MCF 10A (cell line): ENCODE measurements at regions not wholly inside any gene's neighbourhood (a gene's known extent, or its start where the extent isn't known, plus 50 kb on each side); places are given as distances from the start of the nearest gene placed in this dataset.
A peak's percentile ranks its signal among the peaks of the same experiment; 100 is the strongest.

ENCODE experiments used
- BruUV-seq: library from RNA; stranded (reverse); fragments of 400-500 nt; replicated peaks from 2 replicates; lab custom pipeline; 2021; lab: Mats Ljungman, UMichigan
- CTCF ChIA-PET: fragments of 300-600 bp; sonication (Branson Sonifier 250); formaldehyde crosslinking; extraction: SDS; loops from one replicate; lab custom pipeline; 2021; ENCODE audit warnings: antibody characterized with exemption, inconsistent platforms; lab: Yijun Ruan, JAX
- POLR2A ChIA-PET: fragments of 300-600, 350-650 bp; sonication (Branson Sonifier 250); formaldehyde crosslinking; extraction: SDS; loops from one replicate; lab custom pipeline; 2020; ENCODE audit warnings: antibody characterized with exemption, inconsistent platforms; lab: Yijun Ruan, JAX
- DNase-seq: peaks from one replicate; pipeline ENCODE4 v3.0.0-alpha.2; 2018; ENCODE audit not compliant: unreplicated experiment
- H3K27ac Mint-ChIP-seq: one replicate; pipeline ENCODE4 v1.8.0; 2022; ENCODE audit warnings: mild to moderate bottlenecking, low read depth, mixed read lengths; ENCODE audit not compliant: unreplicated experiment
- H3K27me3 Mint-ChIP-seq: one replicate; pipeline ENCODE4 v1.8.0; 2022; ENCODE audit warnings: mixed read lengths; ENCODE audit not compliant: insufficient read depth, unreplicated experiment
- H3K36me3 Mint-ChIP-seq: one replicate; pipeline ENCODE4 v1.8.0; 2022; ENCODE audit warnings: mild to moderate bottlenecking, moderate library complexity, mixed read lengths; ENCODE audit not compliant: insufficient read depth, unreplicated experiment
- H3K4me1 Mint-ChIP-seq: one replicate; pipeline ENCODE4 v1.8.0; 2022; ENCODE audit warnings: mixed read lengths; ENCODE audit not compliant: insufficient read depth, unreplicated experiment
- H3K4me3 Mint-ChIP-seq: one replicate; pipeline ENCODE4 v1.8.0; 2022; ENCODE audit warnings: mild to moderate bottlenecking, moderate library complexity, mixed read lengths; ENCODE audit not compliant: unreplicated experiment
- H3K9me3 Mint-ChIP-seq: one replicate; pipeline ENCODE4 v1.8.0; 2022; ENCODE audit warnings: mixed read lengths; ENCODE audit not compliant: unreplicated experiment
- CTCF ChIP-seq: fragments of 200-600 bp; IDR thresholded peaks from one replicate; pipeline ENCODE4 v1.8.0; 2022; ENCODE audit warnings: antibody characterized with exemption, mild to moderate bottlenecking; ENCODE audit not compliant: unreplicated experiment
- intact Hi-C: fragments of 100-400 bp; cut with micrococcal nuclease; formaldehyde crosslinking; loops from 2 replicates; pipeline ENCODE4 v1.14.1; 2022

- Mint-ChIP-seq H3K36me3 (no peaks in the 10 kb centered on the region), H3K27ac (no peak overlapping the region), H3K27me3 (no peaks in the 10 kb centered on the region), H3K9me3 (peaks cover 7% of the 10 kb centered on the region), H3K4me1 (no peaks in the 10 kb centered on the region), H3K4me3 (no peak overlapping the region)
- intact Hi-C loops, result no loop called here
- no peak for TF ChIP-seq CTCF
- CTCF ChIA-PET, result interaction anchor here (0.6 to 1.0 kb wide), 2 partner anchors 14 to 72 kb away, joined by 3 read pairs; no protein-coding TSS in a partner anchor
- no TSS peak for BruUV-seq
- POLR2A ChIA-PET, result no interaction called here
- DNase-seq, result no peak
These were observed 149.2 kb upstream of the GHITM start for GRCh38 chr10:83990126-83990525.

GRCh38 chr10:83991986-83992753 is 147.1 kb upstream of the GHITM start:
- CTCF ChIA-PET, result interaction anchor here (0.6 to 1.0 kb wide), 7 partner anchors 8 to 964 kb away, joined by 3 to 5 read pairs (median 3); no protein-coding TSS in a partner anchor
- peak; percentile 67 for DNase-seq
- no peaks in the 10 kb centered on the region for H3K36me3 Mint-ChIP-seq

GRCh38 chr10:83994325-83994724 is 145.0 kb upstream of the GHITM start:
- Mint-ChIP-seq H3K9me3 (peaks cover 4% of the 10 kb centered on the region), H3K4me3 (no peak overlapping the region), H3K4me1 (no peaks in the 10 kb centered on the region), H3K27ac (no peak overlapping the region), H3K36me3 (no peaks in the 10 kb centered on the region), H3K27me3 (no peaks in the 10 kb centered on the region)
- BruUV-seq, result no TSS peak
- intact Hi-C loops, result no loop called here
- no peak for TF ChIP-seq CTCF
- no peak for DNase-seq
- ChIA-PET CTCF (interaction anchor here (0.6 to 1.8 kb wide), 2 partner anchors 22 to 268 kb away, joined by 3 to 4 read pairs; no protein-coding TSS in a partner anchor), POLR2A (no interaction called here)

More at GRCh38 chr10:83991986-83992753, 147.1 kb upstream of the GHITM start:
- POLR2A ChIA-PET, result no interaction called here
- Mint-ChIP-seq H3K27ac (no peak overlapping the region), H3K4me1 (no peaks in the 10 kb centered on the region), H3K4me3 (no peak overlapping the region), H3K27me3 (no peaks in the 10 kb centered on the region), H3K9me3 (peaks cover 7% of the 10 kb centered on the region)
- TF ChIP-seq CTCF, result peak; percentile 13
- intact Hi-C loops, result no loop called here
- BruUV-seq, result no TSS peak

- Mint-ChIP-seq H3K27me3 (no peaks in the 10 kb centered on the region), H3K36me3 (no peaks in the 10 kb centered on the region), H3K27ac (no peak overlapping the region), H3K4me1 (no peaks in the 10 kb centered on the region), H3K9me3 (no peaks in the 10 kb centered on the region), H3K4me3 (no peak overlapping the region)
- BruUV-seq, result no TSS peak
- DNase-seq, result no peak
- TF ChIP-seq CTCF, result no peak
- intact Hi-C loops, result no loop called here
- ChIA-PET POLR2A (no interaction called here), CTCF (interaction anchor here (0.6 to 1.7 kb wide), 4 partner anchors 8 to 1200 kb away, joined by 3 to 4 read pairs (median 4); no protein-coding TSS in a partner anchor)
These were observed 143.5 kb upstream of the GHITM start for GRCh38 chr10:83995738-83996331.
